Vagina (tissue), 2 donors: ENCODE measurements at regions not wholly inside any gene's neighbourhood (a gene's known extent, or its start where the extent isn't known, plus 50 kb on each side); places are given as distances from the start of the nearest gene placed in this dataset.

ENCODE experiments used
- CTCF ChIP-seq, 3 experiments: fragments of 450-650 bp in 2 of 3; fragments of 200-600 bp in 1 of 3; sonication (generic) in 1 of 3; IDR thresholded peaks; one replicate each; pipeline ENCODE4 v1.5.1; 2017 to 2019; ENCODE audit warnings: antibody characterized with exemption in 3 of 3, mild to moderate bottlenecking in 2 of 3, moderate library complexity in 2 of 3
- POLR2AphosphoS5 ChIP-seq, 2 donors: sonication (generic); formaldehyde crosslinking; IDR thresholded peaks; one replicate each; pipeline ENCODE4 v1.9.0; 2017; ENCODE audit warnings: antibody characterized with exemption in 2 of 2, mild to moderate bottlenecking in 2 of 2, low read depth in 1 of 2; ENCODE audit not compliant: insufficient read depth in 1 of 2

GRCh38 chr1:56189946-56190805 lies 389.2 kb downstream of the PLPP3 start:
- TF ChIP-seq POLR2AphosphoS5 (IDR thresholded peaks at IDR 0.05; ENCODE audit: insufficient read depth in 1 of 2, low read depth in 1 of 2) (no peak), CTCF (IDR thresholded peaks at IDR 0.05) (no peak)
